ENCODE measurements at regions not wholly inside any gene's neighbourhood (a gene's known extent, or its start where the extent isn't known, plus 50 kb on each side); places are given as distances from the start of the nearest gene placed in this dataset.
"Not testable (repeated sequence)": the region's sequence is repeated elsewhere in the genome, so short reads cannot be mapped to it uniquely, and the experiment has no call there.

DNA sequence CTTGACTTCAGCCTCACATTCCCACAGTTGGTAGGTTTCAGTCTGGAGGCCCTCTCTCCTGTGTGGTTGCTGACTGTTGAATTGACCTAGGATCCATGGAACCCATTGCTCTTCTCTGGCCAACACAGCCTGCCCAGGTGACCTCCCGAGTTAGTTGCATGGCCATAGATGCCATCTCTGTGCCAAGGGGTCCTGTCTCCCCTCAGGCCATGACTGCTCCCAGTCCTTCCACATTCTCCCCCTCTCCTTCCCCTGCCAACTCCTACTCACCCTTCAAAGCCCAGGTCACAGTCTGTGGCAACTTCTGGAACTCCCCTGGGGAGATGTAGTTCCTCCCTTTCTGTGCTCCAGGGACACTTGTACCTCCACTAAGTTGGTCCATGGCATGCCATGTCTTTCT lies 67.3 kb upstream of the GRB10 start:
- H3K9me3 ChIP-seq = no peaks in the 10 kb centered on the region
- no peak overlapping the region for H3K27ac ChIP-seq
- H3K36me3 ChIP-seq = no peaks in the 10 kb centered on the region
- no peak overlapping the region for H3K4me3 ChIP-seq
- TF ChIP-seq, protein P1, sequence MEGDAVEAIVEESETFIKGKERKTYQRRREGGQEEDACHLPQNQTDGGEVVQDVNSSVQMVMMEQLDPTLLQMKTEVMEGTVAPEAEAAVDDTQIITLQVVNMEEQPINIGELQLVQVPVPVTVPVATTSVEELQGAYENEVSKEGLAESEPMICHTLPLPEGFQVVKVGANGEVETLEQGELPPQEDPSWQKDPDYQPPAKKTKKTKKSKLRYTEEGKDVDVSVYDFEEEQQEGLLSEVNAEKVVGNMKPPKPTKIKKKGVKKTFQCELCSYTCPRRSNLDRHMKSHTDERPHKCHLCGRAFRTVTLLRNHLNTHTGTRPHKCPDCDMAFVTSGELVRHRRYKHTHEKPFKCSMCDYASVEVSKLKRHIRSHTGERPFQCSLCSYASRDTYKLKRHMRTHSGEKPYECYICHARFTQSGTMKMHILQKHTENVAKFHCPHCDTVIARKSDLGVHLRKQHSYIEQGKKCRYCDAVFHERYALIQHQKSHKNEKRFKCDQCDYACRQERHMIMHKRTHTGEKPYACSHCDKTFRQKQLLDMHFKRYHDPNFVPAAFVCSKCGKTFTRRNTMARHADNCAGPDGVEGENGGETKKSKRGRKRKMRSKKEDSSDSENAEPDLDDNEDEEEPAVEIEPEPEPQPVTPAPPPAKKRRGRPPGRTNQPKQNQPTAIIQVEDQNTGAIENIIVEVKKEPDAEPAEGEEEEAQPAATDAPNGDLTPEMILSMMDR (IDR thresholded peaks at IDR 0.05) = no peak
- no peak overlapping the region for H3K9ac ChIP-seq (ENCODE audit: low read depth in 2 of 2, low read length in 2 of 2)
- DNase-seq = no peak
- intact Hi-C loops (cut with DNase I) = no loop called here
- H3K4me1 ChIP-seq = no peaks in the 10 kb centered on the region
- H3K27me3 ChIP-seq = no peaks in the 10 kb centered on the region

DNA sequence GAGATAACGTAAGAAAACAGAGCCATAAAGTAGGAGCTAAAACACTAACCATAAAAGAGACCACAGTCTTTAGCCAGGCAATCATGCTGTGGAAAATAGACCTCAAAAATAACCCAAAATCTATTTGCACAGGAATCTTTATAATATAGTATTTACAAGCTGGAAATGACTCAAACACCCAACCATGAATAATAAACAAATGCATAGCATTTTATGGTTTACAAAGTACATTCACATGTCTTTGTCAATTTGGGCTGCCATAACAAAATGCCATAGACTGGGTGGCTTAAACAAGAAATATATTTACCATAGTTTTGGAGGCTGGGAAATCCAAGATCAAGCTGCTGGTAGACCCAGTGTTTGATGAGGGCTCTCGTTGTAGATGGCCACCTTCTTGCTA lies 65.5 kb upstream of the GRB10 start:
- Histone ChIP-seq H3K27ac (no peak overlapping the region), H3K4me1 (no peaks in the 10 kb centered on the region), H3K36me3 (no peaks in the 10 kb centered on the region), H3K9me3 (no peaks in the 10 kb centered on the region), H3K4me3 (no peak overlapping the region), H3K9ac (ENCODE audit: low read depth in 2 of 2, low read length in 2 of 2) (no peak overlapping the region), H3K27me3 (no peaks in the 10 kb centered on the region)
- intact Hi-C loops (cut with DNase I) = no loop called here
- DNase-seq = no peak
- TF ChIP-seq, protein P1 (IDR thresholded peaks at IDR 0.05) = no peak

DNA sequence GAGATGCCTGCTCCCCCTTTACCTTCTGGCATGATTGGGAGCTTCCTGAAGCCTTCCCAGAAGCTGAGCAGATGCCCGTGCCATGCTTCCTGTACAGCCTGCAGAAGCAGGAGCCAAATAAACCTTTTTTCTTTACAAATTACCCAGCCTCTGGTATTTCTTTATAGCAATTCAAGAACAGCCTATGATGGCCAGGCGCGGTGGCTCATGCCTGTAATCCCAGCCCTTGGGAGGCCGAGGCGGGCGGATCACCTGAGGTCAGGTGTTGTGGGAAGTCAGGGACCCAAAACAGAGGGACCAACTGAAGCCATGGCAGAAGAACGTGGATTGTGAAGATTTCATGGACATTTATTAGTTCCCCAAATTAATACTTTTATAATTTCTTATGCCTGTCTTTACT lies 62.2 kb upstream of the GRB10 start:
- H3K4me3 ChIP-seq; H3K27me3 ChIP-seq; H3K9me3 ChIP-seq; H3K9ac ChIP-seq (ENCODE audit: low read depth in 2 of 2, low read length in 2 of 2); intact Hi-C loops (cut with DNase I); H3K4me1 ChIP-seq; DNase-seq; H3K36me3 ChIP-seq; H3K27ac ChIP-seq: not testable (repeated sequence)

DNA sequence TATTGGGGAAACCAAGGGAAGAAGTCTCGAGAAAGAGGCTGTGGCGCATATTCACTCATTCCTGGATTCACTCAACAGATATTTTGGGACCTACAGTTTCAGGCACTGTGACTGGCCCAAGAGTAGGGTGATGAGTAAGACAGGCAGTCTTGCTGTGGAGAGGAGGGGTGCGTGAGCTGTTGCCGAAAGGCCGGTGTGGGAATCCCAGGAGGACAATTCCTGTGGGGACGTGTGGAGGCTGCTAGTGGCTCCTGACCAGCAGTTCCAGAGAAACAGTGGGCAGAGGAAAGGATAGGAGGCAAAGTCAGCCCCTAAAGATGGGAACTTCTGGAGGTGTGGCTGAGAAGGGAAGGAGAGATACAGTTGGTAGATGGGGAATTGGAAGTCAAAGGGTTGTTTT lies 59.3 kb upstream of the GRB10 start:
- Histone ChIP-seq H3K27me3 (no peaks in the 10 kb centered on the region), H3K4me3 (no peak overlapping the region), H3K36me3 (no peaks in the 10 kb centered on the region), H3K4me1 (no peaks in the 10 kb centered on the region), H3K27ac (no peak overlapping the region), H3K9me3 (no peaks in the 10 kb centered on the region), H3K9ac (ENCODE audit: low read depth in 2 of 2, low read length in 2 of 2) (no peak overlapping the region)
- intact Hi-C loops (cut with DNase I) = no loop called here
- DNase-seq = no peak
- TF ChIP-seq, protein P1 (IDR thresholded peaks at IDR 0.05) = no peak

DNA sequence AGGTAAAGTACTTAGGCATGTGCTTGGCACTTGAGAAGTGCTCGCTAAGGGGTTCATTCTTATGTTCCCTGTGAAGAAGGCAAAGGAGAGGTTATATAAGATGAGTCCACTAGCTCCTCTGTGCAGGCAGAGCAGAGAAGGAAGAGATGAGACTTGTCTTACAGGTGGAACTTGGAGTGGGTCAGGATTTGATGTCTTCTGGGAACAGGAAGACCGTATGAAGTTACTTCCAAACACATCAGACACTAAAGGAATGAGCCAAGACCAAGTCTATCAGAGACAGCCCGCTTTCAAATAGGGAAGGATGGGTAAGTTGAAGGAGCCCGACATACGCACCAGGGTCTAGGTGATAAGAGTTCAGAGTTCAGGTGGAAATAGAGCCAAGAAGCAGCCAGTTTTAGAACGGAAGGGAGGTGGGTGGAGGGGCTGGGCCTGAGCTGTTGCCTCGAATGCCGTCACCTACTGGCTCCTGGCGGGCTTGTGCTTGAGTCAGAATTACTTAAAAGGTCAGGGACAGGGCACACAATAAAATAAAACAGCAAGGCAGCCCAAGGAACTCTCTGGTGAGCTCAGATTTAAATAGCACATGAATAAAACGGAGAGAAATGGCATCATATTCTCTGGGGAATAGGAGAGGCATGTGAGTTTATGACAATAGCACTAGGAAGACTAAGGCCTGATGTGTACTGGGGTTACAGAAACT lies 56.1 kb upstream of the GRB10 start:
- TF ChIP-seq, protein P1 (IDR thresholded peaks at IDR 0.05) = no peak
- H3K9me3 ChIP-seq = no peaks in the 10 kb centered on the region
- no peak for DNase-seq
- no peaks in the 10 kb centered on the region for H3K36me3 ChIP-seq
- H3K9ac ChIP-seq (ENCODE audit: low read depth in 2 of 2, low read length in 2 of 2) = no peak overlapping the region
- no peaks in the 10 kb centered on the region for H3K27me3 ChIP-seq
- H3K27ac ChIP-seq = no peak overlapping the region
- H3K4me3 ChIP-seq = no peak overlapping the region
- no peaks in the 10 kb centered on the region for H3K4me1 ChIP-seq
- intact Hi-C loops (cut with DNase I) = no loop called here

DNA sequence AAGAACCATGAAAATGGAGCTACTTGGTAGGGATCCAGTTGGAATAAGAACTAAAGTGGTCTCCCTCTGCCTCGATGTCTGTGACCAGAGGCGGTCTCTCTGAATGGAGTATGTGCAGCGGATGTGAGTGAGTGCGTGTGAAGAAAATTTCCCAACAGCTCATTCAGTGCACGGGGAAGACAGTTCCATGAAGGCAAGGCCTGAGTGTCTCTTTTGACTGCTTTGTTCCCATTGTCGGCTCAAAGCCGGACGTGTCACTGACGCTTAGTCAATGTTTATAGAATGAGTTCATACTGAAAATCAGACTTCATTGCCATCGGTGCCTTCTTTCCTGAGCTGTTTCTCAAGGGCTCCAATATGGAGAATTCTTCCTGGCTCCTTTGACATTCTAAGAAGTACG lies 55.3 kb upstream of the GRB10 start:
- H3K36me3 ChIP-seq = no peaks in the 10 kb centered on the region
- no peak overlapping the region for H3K27ac ChIP-seq
- intact Hi-C loops (cut with DNase I) = no loop called here
- H3K9me3 ChIP-seq = no peaks in the 10 kb centered on the region
- H3K9ac ChIP-seq (ENCODE audit: low read depth in 2 of 2, low read length in 2 of 2) = no peak overlapping the region
- no peak overlapping the region for H3K4me3 ChIP-seq
- DNase-seq = no peak
- H3K27me3 ChIP-seq = no peaks in the 10 kb centered on the region
- TF ChIP-seq, protein P1 (IDR thresholded peaks at IDR 0.05) = no peak
- H3K4me1 ChIP-seq = no peaks in the 10 kb centered on the region
